Lower lobe of right lung (tissue), 2 donors: ENCODE measurements at regions not wholly inside any gene's neighbourhood (a gene's known extent, or its start where the extent isn't known, plus 50 kb on each side); places are given as distances from the start of the nearest gene placed in this dataset.

Experiments used
- ATAC-seq, 2 donors: fragments of 200-7000 bp; cut with Tn5 transposase; one replicate each; pipeline ENCODE4 v1.9.1; 2020 to 2022; ENCODE audit warnings: mild to moderate bottlenecking in 2 of 2, moderate library complexity in 2 of 2
- DNase-seq: peaks from one replicate; pipeline ENCODE4 v3.0.0-alpha.2; 2020
- H3K27ac ChIP-seq: fragments of 200-600 bp; one replicate; pipeline ENCODE4 v1.8.0; 2022
- H3K27me3 ChIP-seq: fragments of 200-600 bp; one replicate; pipeline ENCODE4 v1.8.0; 2022; ENCODE audit warnings: low read depth
- H3K36me3 ChIP-seq: fragments of 200-600 bp; one replicate; pipeline ENCODE4 v1.8.0; 2022; ENCODE audit warnings: mild to moderate bottlenecking
- H3K4me1 ChIP-seq: fragments of 200-600 bp; one replicate; pipeline ENCODE4 v1.8.0; 2022
- H3K4me3 ChIP-seq: fragments of 200-600 bp; one replicate; pipeline ENCODE4 v1.8.0; 2022; ENCODE audit warnings: mild to moderate bottlenecking
- H3K9me3 ChIP-seq: fragments of 200-600 bp; one replicate; pipeline ENCODE4 v1.8.0; 2022
- CTCF ChIP-seq: fragments of 200-600 bp; IDR thresholded peaks from one replicate; pipeline ENCODE4 v1.8.0; 2022; ENCODE audit warnings: antibody characterized with exemption, mild to moderate bottlenecking
- intact Hi-C: fragments of 100-400 bp; cut with DNase I; formaldehyde crosslinking; loops from one replicate; pipeline ENCODE4 v1.11.0; 2022
- donor health status: DM: no; HTN: yes; CAD: no; lungs with severe emphysema.

GRCh38 chr3:155018621-155019330 lies 61.3 kb upstream of the MME start:
- no peaks in the 10 kb centered on the region for H3K36me3 ChIP-seq
- no peak for TF ChIP-seq CTCF
- no peak for DNase-seq
- no peak overlapping the region for H3K4me3 ChIP-seq
- no peak overlapping the region for H3K27ac ChIP-seq
- peaks cover 9% of the 10 kb centered on the region for H3K4me1 ChIP-seq
- peak; percentile 7 to 42 for ATAC-seq
- H3K27me3 ChIP-seq: no peaks in the 10 kb centered on the region
- intact Hi-C loops: no loop called here
- H3K9me3 ChIP-seq: no peaks in the 10 kb centered on the region

- intact Hi-C loops: no loop called here
- no peak overlapping the region for H3K27ac ChIP-seq
- peaks cover 9% of the 10 kb centered on the region for H3K4me1 ChIP-seq
- no peaks in the 10 kb centered on the region for H3K27me3 ChIP-seq
- TF ChIP-seq CTCF: no peak
- H3K4me3 ChIP-seq: no peak overlapping the region
- no peaks in the 10 kb centered on the region for H3K9me3 ChIP-seq
- DNase-seq: no peak
- H3K36me3 ChIP-seq: no peaks in the 10 kb centered on the region
- ATAC-seq: peak; percentile 31 to 73
These were observed 64.2 kb upstream of the MME start for GRCh38 chr3:155015776-155016436.

- no peak for DNase-seq
- no peaks in the 10 kb centered on the region for H3K36me3 ChIP-seq
- no peak for TF ChIP-seq CTCF
- H3K9me3 ChIP-seq: no peaks in the 10 kb centered on the region
- H3K27ac ChIP-seq: no peak overlapping the region
- H3K4me3 ChIP-seq: no peak overlapping the region
- ATAC-seq: no peak
- intact Hi-C loops: no loop called here
- no peaks in the 10 kb centered on the region for H3K27me3 ChIP-seq
- H3K4me1 ChIP-seq: peaks cover 9% of the 10 kb centered on the region
These were observed 65.2 kb upstream of the MME start for GRCh38 chr3:155014953-155015352.

GRCh38 chr3:155013427-155013826 lies 66.7 kb upstream of the MME start:
- no peak for DNase-seq
- no peak overlapping the region for H3K27ac ChIP-seq
- TF ChIP-seq CTCF: no peak
- no peaks in the 10 kb centered on the region for H3K27me3 ChIP-seq
- ATAC-seq: no peak
- no peak overlapping the region for H3K4me3 ChIP-seq
- intact Hi-C loops: no loop called here
- H3K4me1 ChIP-seq: no peaks in the 10 kb centered on the region
- no peaks in the 10 kb centered on the region for H3K36me3 ChIP-seq
- H3K9me3 ChIP-seq: no peaks in the 10 kb centered on the region

DNA sequence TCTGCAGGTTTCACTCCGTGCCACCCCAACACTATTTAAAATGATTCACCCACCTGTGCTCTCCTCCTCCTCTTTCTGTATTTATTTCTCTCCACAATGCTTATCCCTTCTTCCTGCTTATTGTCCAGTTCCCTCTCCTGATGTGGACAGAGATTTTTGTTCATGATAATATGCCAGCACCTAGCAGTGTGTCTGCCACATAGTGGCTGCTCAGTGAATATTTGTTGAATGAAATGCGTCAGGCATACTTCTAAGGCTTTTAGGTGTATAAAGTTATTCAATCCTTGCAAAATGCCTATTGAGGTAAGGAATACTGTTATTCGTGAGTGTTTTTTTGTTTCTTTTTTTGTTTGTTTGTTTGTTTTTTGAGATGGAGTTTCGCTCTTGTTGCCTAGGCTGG lies 67.5 kb upstream of the MME start:
- no peaks in the 10 kb centered on the region for H3K4me1 ChIP-seq
- H3K27me3 ChIP-seq: no peaks in the 10 kb centered on the region
- H3K9me3 ChIP-seq: no peaks in the 10 kb centered on the region
- no peak for TF ChIP-seq CTCF
- no peak for ATAC-seq
- intact Hi-C loops: no loop called here
- H3K27ac ChIP-seq: no peak overlapping the region
- no peaks in the 10 kb centered on the region for H3K36me3 ChIP-seq
- H3K4me3 ChIP-seq: no peak overlapping the region
- no peak for DNase-seq
